Tibial artery (tissue), 4 donors: ENCODE measurements at regions not wholly inside any gene's neighbourhood (a gene's known extent, or its start where the extent isn't known, plus 50 kb on each side); places are given as distances from the start of the nearest gene placed in this dataset.

Source experiments
- DNase-seq, 2 donors: peaks; one replicate each; pipeline ENCODE4 v3.0.0-alpha.2; 2019
- H3K27ac ChIP-seq, 2 donors: fragments of 200-600 bp; sonication (generic) in 1 of 2; 1 replicate in 1 of 2; 2 replicates in 1 of 2; pipeline ENCODE4 v1.5.1; 2018 to 2019; ENCODE audit warnings: mild to moderate bottlenecking in 1 of 2
- H3K27me3 ChIP-seq, 2 donors: fragments of 200-600 bp; sonication (generic) in 1 of 2; one replicate each; pipeline versions ENCODE4 v1.5.1 to v1.6.0; 2016 to 2019
- H3K36me3 ChIP-seq, 3 donors: fragments of 200-600 bp; sonication (generic) in 2 of 3; one replicate each; pipeline ENCODE4 v1.5.1; 2016 to 2019; ENCODE audit warnings: mild to moderate bottlenecking in 2 of 3
- H3K4me1 ChIP-seq, 4 donors: fragments of 200-600 bp; sonication (generic) in 2 of 4; 1 replicate in 3 of 4; 2 replicates in 1 of 4; pipeline ENCODE4 v1.5.1; 2016 to 2019
- H3K4me3 ChIP-seq, 2 donors: fragments of 200-600 bp; sonication (generic) in 1 of 2; 1 replicate in 1 of 2; 2 replicates in 1 of 2; pipeline ENCODE4 v1.5.1; 2018 to 2019; ENCODE audit warnings: mild to moderate bottlenecking in 2 of 2
- H3K9me3 ChIP-seq, 3 donors: fragments of 200-600 bp; sonication (generic) in 1 of 3; one replicate each; pipeline ENCODE4 v1.5.1; 2016 to 2019
- intact Hi-C: fragments of 100-400 bp; cut with DNase I; formaldehyde crosslinking; loops from one replicate; pipeline ENCODE4 v1.15.0; 2023; ENCODE audit warnings: low total_unique reads
- TF ChIP-seq, protein P1 (sequence below), 2 experiments: fragments of 200-600 bp in 1 of 2; fragments of 450-650 bp in 1 of 2; IDR thresholded peaks; one replicate each; pipeline ENCODE4 v1.5.1; 2017 to 2019; ENCODE audit warnings: antibody characterized with exemption in 2 of 2, mild to moderate bottlenecking in 1 of 2, moderate library complexity in 1 of 2

DNA sequence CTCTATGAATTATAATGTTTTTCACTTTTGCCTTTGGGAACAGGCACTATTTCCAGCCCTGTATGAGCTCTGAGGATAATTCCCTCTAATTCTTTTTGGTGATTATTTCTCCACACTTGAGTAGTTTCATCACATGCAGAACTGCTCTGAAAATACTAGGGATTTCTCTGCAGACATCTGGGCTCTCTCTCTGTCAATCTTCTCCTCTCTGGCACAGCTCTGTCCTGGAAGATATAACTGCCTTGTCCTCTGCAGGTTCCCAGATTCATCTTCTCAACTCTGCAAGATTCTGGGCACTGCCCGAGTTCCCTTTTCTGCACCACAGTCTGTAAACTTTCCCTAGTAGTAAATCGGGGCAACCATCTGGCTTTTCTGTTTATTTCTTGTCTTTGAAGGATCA, 131.3 kb upstream of the FMN2 start:
- Histone ChIP-seq H3K9me3 (no peaks in the 10 kb centered on the region), H3K36me3 (no peaks in the 10 kb centered on the region), H3K4me1 (no peaks in the 10 kb centered on the region), H3K27me3 (peaks cover 0 to 6% of the 10 kb centered on the region in 2 donors), H3K4me3 (no peak overlapping the region), H3K27ac (no peak overlapping the region)
- DNase-seq = no peak
- intact Hi-C loops = no loop called here
- TF ChIP-seq, protein P1, sequence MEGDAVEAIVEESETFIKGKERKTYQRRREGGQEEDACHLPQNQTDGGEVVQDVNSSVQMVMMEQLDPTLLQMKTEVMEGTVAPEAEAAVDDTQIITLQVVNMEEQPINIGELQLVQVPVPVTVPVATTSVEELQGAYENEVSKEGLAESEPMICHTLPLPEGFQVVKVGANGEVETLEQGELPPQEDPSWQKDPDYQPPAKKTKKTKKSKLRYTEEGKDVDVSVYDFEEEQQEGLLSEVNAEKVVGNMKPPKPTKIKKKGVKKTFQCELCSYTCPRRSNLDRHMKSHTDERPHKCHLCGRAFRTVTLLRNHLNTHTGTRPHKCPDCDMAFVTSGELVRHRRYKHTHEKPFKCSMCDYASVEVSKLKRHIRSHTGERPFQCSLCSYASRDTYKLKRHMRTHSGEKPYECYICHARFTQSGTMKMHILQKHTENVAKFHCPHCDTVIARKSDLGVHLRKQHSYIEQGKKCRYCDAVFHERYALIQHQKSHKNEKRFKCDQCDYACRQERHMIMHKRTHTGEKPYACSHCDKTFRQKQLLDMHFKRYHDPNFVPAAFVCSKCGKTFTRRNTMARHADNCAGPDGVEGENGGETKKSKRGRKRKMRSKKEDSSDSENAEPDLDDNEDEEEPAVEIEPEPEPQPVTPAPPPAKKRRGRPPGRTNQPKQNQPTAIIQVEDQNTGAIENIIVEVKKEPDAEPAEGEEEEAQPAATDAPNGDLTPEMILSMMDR (IDR thresholded peaks at IDR 0.05) = no peak

DNA sequence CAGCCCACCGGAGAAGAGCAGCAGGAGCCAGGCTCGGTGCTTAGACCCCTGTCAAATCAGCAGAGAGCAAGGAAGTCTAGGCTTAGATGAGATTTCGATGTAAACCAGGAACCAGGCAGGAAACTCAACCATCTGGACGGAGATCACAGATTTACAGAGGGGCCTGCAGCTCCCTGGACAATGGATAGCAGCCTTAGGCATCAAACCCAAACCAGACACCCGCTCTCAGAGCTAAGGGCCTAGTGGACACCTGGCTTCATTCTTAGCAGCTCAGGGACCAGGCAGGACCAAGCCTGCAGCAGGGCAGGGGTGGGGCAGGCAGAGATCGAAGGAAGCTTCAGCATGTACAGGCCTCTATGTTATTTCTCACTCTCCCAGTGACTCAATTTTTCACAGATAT, 127.8 kb upstream of the FMN2 start:
- no peak for DNase-seq
- intact Hi-C loops = no loop called here
- no peak overlapping the region for H3K27ac ChIP-seq
- H3K4me1 ChIP-seq = no peaks in the 10 kb centered on the region
- no peak overlapping the region for H3K4me3 ChIP-seq
- no peaks in the 10 kb centered on the region for H3K36me3 ChIP-seq
- peaks cover 0 to 9% of the 10 kb centered on the region in 2 donors for H3K27me3 ChIP-seq
- no peaks in the 10 kb centered on the region for H3K9me3 ChIP-seq
- TF ChIP-seq, protein P1 (IDR thresholded peaks at IDR 0.05) = no peak

DNA sequence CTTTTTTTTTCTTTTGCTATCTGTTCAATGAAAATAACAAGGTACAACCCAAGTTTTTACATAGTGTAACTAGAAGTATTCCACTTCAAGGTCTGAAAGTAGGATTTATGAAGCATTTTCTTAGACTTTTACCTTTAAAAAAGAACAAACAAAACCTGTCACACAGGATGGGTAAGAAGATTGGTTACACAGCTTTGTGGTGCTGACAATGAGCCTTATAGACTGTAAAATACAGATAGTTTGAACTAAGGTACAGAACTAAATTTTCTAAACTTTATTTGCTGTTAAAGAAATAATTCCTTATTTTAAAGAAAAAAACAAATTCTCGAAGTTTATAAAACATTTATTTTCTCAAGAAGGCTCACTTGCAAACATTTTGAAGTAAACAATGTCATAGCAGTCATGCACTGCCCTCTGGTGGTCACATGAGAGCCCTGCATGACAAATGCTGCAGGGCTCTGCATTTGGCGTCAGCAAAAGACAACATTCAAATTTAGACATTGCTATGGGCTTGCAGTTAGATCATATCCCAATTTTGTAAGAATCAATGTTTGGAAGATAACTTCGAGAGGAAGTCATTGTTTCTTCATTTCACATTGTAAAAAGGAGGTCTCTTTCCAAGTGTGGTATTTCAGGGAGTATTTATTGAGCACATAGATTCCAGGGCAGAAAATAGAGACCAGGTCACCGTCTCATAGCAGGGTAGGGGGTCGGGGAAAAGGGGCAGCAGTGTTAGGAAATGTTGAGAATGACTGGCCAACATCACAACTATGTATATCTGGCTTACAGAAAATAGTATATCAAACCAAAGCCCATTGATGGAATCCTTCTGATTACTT, 115.3 kb upstream of the FMN2 start:
- no peak overlapping the region for H3K4me3 ChIP-seq
- TF ChIP-seq, protein P1 (IDR thresholded peaks at IDR 0.05) = peak; percentile 58 to 89
- no peaks in the 10 kb centered on the region for H3K4me1 ChIP-seq
- DNase-seq = peak in 1 of 2 donors; percentile 43
- no peak overlapping the region for H3K27ac ChIP-seq
- peaks cover 0 to 3% of the 10 kb centered on the region in 2 donors for H3K27me3 ChIP-seq
- H3K36me3 ChIP-seq = no peaks in the 10 kb centered on the region
- intact Hi-C loops = no loop called here
- H3K9me3 ChIP-seq = peaks cover 0 to 14% (median 0%) of the 10 kb centered on the region in 3 donors

DNA sequence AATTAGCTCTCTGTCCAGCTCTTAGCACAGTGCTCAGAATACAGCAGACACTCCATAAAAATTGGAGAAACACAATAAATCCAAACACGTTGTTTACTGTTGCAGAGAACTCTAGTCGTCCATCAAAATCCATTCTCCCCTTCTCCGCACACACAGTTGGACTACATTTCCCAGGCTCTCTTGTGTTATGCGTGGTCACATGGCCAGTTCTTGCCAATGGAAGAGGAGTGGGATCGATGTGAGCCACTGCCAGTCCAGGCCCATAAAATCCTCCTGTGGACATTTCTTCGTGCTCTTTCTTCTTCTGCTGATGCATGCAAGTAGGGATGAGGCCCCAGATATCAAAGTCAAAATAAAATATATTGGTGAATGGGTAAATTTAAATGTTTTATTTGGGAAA, 114.3 kb upstream of the FMN2 start:
- peaks cover 0 to 3% of the 10 kb centered on the region in 2 donors for H3K27me3 ChIP-seq
- H3K9me3 ChIP-seq = peaks cover 0 to 14% (median 0%) of the 10 kb centered on the region in 3 donors
- no peak for DNase-seq
- H3K4me1 ChIP-seq = no peaks in the 10 kb centered on the region
- intact Hi-C loops = no loop called here
- TF ChIP-seq, protein P1 (IDR thresholded peaks at IDR 0.05) = no peak
- H3K4me3 ChIP-seq = no peak overlapping the region
- no peaks in the 10 kb centered on the region for H3K36me3 ChIP-seq
- H3K27ac ChIP-seq = no peak overlapping the region

DNA sequence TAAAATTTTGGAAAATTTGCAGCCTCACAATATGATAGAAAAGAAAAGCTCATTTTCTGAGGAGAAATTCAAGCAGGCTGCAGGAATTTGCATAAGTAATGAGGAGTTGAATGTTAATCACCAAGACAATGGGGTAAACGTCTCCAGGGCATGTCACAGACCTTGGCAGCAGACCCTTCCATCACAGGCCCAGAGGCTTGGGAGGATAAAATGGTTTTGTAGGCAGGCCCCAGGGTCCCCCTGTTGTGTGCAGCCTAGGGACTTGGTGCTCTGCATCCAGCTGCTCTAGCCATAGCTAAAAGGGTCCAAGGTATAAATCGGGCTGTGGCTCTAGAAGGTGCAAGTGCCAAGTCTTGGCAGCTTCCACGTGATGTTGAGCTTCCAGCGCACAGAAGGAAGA, 112.2 kb upstream of the FMN2 start:
- no peak overlapping the region for H3K4me3 ChIP-seq
- H3K27ac ChIP-seq = no peak overlapping the region
- TF ChIP-seq, protein P1 (IDR thresholded peaks at IDR 0.05) = no peak
- H3K9me3 ChIP-seq = peaks cover 0 to 14% (median 0%) of the 10 kb centered on the region in 3 donors
- no peak for DNase-seq
- intact Hi-C loops = no loop called here
- peaks cover 0 to 3% of the 10 kb centered on the region in 2 donors for H3K27me3 ChIP-seq
- no peaks in the 10 kb centered on the region for H3K36me3 ChIP-seq
- no peaks in the 10 kb centered on the region for H3K4me1 ChIP-seq
